ENCODE measurements at regions not wholly inside any gene's neighbourhood (a gene's known extent, or its start where the extent isn't known, plus 50 kb on each side); places are given as distances from the start of the nearest gene placed in this dataset.

DNA sequence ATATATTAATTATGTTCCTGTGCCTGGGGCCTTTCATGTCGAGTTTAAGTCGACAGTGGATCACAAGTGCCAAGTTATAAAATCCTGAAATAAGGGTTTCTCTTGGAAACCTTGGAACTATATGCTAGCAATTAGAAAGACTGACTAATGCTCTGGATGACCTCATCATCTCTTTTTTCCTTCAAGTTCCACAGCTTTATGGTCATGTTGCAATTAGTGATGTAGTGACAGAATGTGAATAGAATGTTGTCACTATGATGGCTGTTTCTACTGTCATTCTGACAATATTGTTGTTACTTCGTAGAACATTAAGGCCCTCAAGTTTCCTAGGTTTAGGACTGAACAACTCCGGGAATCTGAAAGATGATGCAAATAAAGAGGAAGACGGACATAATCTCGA, 368.0 kb upstream of the SEMA6A start:
- Histone ChIP-seq H2BK15ac (replicated peaks; ENCODE audit: low read depth) (peak overlapping the region; percentile 92), H3K23ac (ENCODE audit: low read length) (no peak overlapping the region), H3K36me3 (ENCODE audit: control insufficient read depth, insufficient read depth, low read length) (no peaks in the 10 kb centered on the region), H3K4ac (ENCODE audit: low read depth, low read length) (peak overlapping the region; percentile 59), H3K79me2 (ENCODE audit: control insufficient read depth, insufficient read depth, low read length) (no peaks in the 10 kb centered on the region), H3K27ac (ENCODE audit: low read depth, low read length) (no peak overlapping the region), H3K9ac (ENCODE audit: low read length) (no peak overlapping the region), H4K5ac (ENCODE audit: low read length) (no peak overlapping the region), H2BK5ac (ENCODE audit: low read length) (no peak overlapping the region), H3K56ac (ENCODE audit: low read length) (no peak overlapping the region), H3K4me1 (ENCODE audit: control insufficient read depth, low read depth, low read length) (peaks cover 3% of the 10 kb centered on the region), H2BK120ac (ENCODE audit: low read depth, low read length) (peak overlapping the region; percentile 89), H3K18ac (ENCODE audit: low read length) (peak overlapping the region; percentile 61), H3K27me3 (ENCODE audit: insufficient read depth, low read length, poor library complexity) (no peaks in the 10 kb centered on the region), H4K8ac (ENCODE audit: low read depth, low read length) (no peak overlapping the region), H2AK5ac (ENCODE audit: low read length) (no peak overlapping the region), H3K4me2 (ENCODE audit: low read length) (no peak overlapping the region), H3K4me3 (ENCODE audit: low read length) (no peak overlapping the region), H3K79me1 (ENCODE audit: low read length) (no peaks in the 10 kb centered on the region)
- DNase-seq = peak; percentile 78
- WGBS (ENCODE audit: extremely low coverage, insufficient coverage, low lambda C conversion rate) = no CpG with 5 or more reads among the region's 6 CpGs

DNA sequence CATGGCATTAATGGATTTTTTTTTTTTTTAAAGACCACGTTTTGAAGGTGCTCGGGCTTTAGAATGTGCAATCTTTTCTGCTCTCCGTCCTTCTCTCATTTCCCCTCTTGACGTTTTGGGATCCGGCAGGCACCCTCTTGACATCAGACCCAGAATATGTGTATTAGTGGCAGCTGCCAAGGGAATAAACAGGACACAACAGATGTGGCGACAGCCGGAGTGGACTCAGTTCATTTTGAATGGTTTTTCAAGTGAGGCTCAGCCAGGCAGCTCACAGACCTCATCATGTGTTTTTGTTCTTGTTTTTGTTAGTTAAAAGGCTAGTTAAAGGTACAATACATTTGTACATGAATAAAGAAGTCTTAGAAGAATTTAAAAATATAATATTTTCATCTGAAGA, 365.0 kb upstream of the SEMA6A start:
- H3K4me1 ChIP-seq (ENCODE audit: control insufficient read depth, low read depth, low read length) = peaks cover 3% of the 10 kb centered on the region
- H2BK120ac ChIP-seq (ENCODE audit: low read depth, low read length) = peak overlapping the region; percentile 73
- no peak overlapping the region for H2AK5ac ChIP-seq (ENCODE audit: low read length)
- no peak overlapping the region for H3K56ac ChIP-seq (ENCODE audit: low read length)
- H3K36me3 ChIP-seq (ENCODE audit: control insufficient read depth, insufficient read depth, low read length) = no peaks in the 10 kb centered on the region
- WGBS (ENCODE audit: extremely low coverage, insufficient coverage, low lambda C conversion rate) = no CpG with 5 or more reads among the region's 7 CpGs
- H3K79me2 ChIP-seq (ENCODE audit: control insufficient read depth, insufficient read depth, low read length) = no peaks in the 10 kb centered on the region
- no peak overlapping the region for H2BK5ac ChIP-seq (ENCODE audit: low read length)
- no peak overlapping the region for H3K4me3 ChIP-seq (ENCODE audit: low read length)
- H3K18ac ChIP-seq (ENCODE audit: low read length) = peak overlapping the region; percentile 98
- no peak overlapping the region for H3K23ac ChIP-seq (ENCODE audit: low read length)
- H4K5ac ChIP-seq (ENCODE audit: low read length) = no peak overlapping the region
- no peak for DNase-seq
- no peak overlapping the region for H2BK15ac ChIP-seq (replicated peaks; ENCODE audit: low read depth)
- H3K4me2 ChIP-seq (ENCODE audit: low read length) = no peak overlapping the region
- no peak overlapping the region for H3K9ac ChIP-seq (ENCODE audit: low read length)
- no peak overlapping the region for H3K27ac ChIP-seq (ENCODE audit: low read depth, low read length)
- no peaks in the 10 kb centered on the region for H3K27me3 ChIP-seq (ENCODE audit: insufficient read depth, low read length, poor library complexity)
- no peak overlapping the region for H3K4ac ChIP-seq (ENCODE audit: low read depth, low read length)
- H3K79me1 ChIP-seq (ENCODE audit: low read length) = no peaks in the 10 kb centered on the region
- H4K8ac ChIP-seq (ENCODE audit: low read depth, low read length) = no peak overlapping the region

DNA sequence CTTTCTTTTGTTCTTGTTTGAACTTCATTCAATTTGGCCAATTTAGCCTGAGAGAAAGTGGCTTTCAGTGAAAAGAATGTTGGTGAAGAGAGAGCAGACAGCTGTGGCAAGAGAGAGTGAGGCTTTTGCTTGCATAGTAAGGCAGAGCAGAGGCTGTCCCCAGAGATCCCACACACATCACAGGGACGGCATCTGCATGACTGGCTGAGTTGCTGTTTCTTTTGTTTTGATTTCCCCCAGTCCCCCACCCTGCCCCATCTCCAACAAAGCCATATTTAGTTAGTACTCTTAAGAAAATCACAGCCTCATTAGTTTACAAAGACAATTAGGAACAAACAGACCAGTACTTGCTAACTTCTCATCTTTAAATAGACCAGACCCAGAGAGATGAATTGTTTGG, 363.9 kb upstream of the SEMA6A start:
- H3K27ac ChIP-seq (ENCODE audit: low read depth, low read length) = no peak overlapping the region
- peak overlapping the region; percentile 100 for H2BK15ac ChIP-seq (replicated peaks; ENCODE audit: low read depth)
- no peaks in the 10 kb centered on the region for H3K79me1 ChIP-seq (ENCODE audit: low read length)
- no peak overlapping the region for H3K4me2 ChIP-seq (ENCODE audit: low read length)
- DNase-seq = peak; percentile 82
- no peak overlapping the region for H2BK5ac ChIP-seq (ENCODE audit: low read length)
- no peak overlapping the region for H4K5ac ChIP-seq (ENCODE audit: low read length)
- H3K9ac ChIP-seq (ENCODE audit: low read length) = no peak overlapping the region
- H3K27me3 ChIP-seq (ENCODE audit: insufficient read depth, low read length, poor library complexity) = no peaks in the 10 kb centered on the region
- H3K18ac ChIP-seq (ENCODE audit: low read length) = peak overlapping the region; percentile 56
- H4K8ac ChIP-seq (ENCODE audit: low read depth, low read length) = no peak overlapping the region
- H3K23ac ChIP-seq (ENCODE audit: low read length) = no peak overlapping the region
- H3K4ac ChIP-seq (ENCODE audit: low read depth, low read length) = no peak overlapping the region
- H2AK5ac ChIP-seq (ENCODE audit: low read length) = no peak overlapping the region
- WGBS (ENCODE audit: extremely low coverage, insufficient coverage, low lambda C conversion rate) = no CpG with 5 or more reads among the region's 1 CpG
- no peaks in the 10 kb centered on the region for H3K79me2 ChIP-seq (ENCODE audit: control insufficient read depth, insufficient read depth, low read length)
- H2BK120ac ChIP-seq (ENCODE audit: low read depth, low read length) = no peak overlapping the region
- H3K56ac ChIP-seq (ENCODE audit: low read length) = no peak overlapping the region
- peaks cover 2% of the 10 kb centered on the region for H3K4me1 ChIP-seq (ENCODE audit: control insufficient read depth, low read depth, low read length)
- no peaks in the 10 kb centered on the region for H3K36me3 ChIP-seq (ENCODE audit: control insufficient read depth, insufficient read depth, low read length)
- no peak overlapping the region for H3K4me3 ChIP-seq (ENCODE audit: low read length)

DNA sequence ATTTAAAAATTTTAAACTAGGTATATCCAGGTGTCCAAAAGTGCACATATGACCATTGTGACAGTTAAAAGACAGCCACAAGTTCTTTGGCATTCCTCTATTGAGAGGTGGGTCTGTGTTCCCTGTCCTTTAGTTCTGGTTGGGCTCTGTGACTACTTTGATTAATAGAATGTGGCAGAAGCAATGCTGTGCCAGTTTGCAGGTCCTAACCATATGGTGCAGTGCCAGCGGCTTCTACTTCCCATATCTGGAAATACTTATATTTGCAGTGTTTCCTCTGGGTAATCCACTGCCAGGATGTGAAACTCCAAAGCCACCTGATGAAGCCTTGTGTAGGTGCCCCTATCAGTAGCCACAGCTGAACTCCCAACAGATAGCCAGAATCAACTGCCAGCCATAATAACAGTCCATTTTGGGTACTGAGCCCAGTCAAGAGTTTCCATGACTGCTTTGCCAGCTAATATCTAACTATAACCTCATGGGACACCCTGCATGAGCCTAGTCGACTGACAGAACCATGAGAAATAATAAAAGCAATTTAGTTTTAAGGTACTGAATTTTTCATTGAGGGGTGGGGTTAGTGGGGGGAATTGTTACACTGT, 361.0 kb upstream of the SEMA6A start:
- H2BK120ac ChIP-seq (ENCODE audit: low read depth, low read length) = no peak overlapping the region
- H3K4me2 ChIP-seq (ENCODE audit: low read length) = no peak overlapping the region
- no peak overlapping the region for H3K27ac ChIP-seq (ENCODE audit: low read depth, low read length)
- H2AK5ac ChIP-seq (ENCODE audit: low read length) = no peak overlapping the region
- WGBS (ENCODE audit: extremely low coverage, insufficient coverage, low lambda C conversion rate) = no CpG with 5 or more reads among the region's 2 CpGs
- DNase-seq = no peak
- H3K56ac ChIP-seq (ENCODE audit: low read length) = no peak overlapping the region
- no peak overlapping the region for H3K23ac ChIP-seq (ENCODE audit: low read length)
- H3K9ac ChIP-seq (ENCODE audit: low read length) = no peak overlapping the region
- no peak overlapping the region for H2BK5ac ChIP-seq (ENCODE audit: low read length)
- H3K79me1 ChIP-seq (ENCODE audit: low read length) = no peaks in the 10 kb centered on the region
- no peaks in the 10 kb centered on the region for H3K27me3 ChIP-seq (ENCODE audit: insufficient read depth, low read length, poor library complexity)
- peak overlapping the region; percentile 55 for H3K4ac ChIP-seq (ENCODE audit: low read depth, low read length)
- peak overlapping the region; percentile 98 for H2BK15ac ChIP-seq (replicated peaks; ENCODE audit: low read depth)
- H3K18ac ChIP-seq (ENCODE audit: low read length) = peak overlapping the region; percentile 47
- H3K79me2 ChIP-seq (ENCODE audit: control insufficient read depth, insufficient read depth, low read length) = no peaks in the 10 kb centered on the region
- H3K4me3 ChIP-seq (ENCODE audit: low read length) = no peak overlapping the region
- H3K4me1 ChIP-seq (ENCODE audit: control insufficient read depth, low read depth, low read length) = peaks cover 2% of the 10 kb centered on the region
- no peaks in the 10 kb centered on the region for H3K36me3 ChIP-seq (ENCODE audit: control insufficient read depth, insufficient read depth, low read length)
- H4K8ac ChIP-seq (ENCODE audit: low read depth, low read length) = no peak overlapping the region
- H4K5ac ChIP-seq (ENCODE audit: low read length) = no peak overlapping the region

DNA sequence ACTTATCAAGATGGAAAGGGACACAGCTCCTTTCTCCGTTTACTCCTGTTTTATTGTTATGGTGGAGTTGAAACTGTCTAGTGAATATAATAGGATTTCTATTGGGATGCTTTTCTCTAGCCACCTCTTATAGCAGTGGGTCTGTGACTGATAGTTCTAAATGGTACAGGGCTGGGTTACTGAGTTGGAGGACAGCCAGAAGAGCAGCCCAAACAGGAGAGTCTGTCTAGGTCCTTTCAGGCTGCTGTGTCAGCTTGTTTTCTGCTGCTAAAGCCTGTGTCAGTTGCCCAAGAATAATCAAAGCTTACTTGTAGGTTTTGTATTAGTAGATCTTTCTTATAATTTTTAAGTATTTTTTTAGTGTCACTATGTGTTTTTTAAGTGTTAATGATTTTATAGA, 356.0 kb upstream of the SEMA6A start:
- H2AK5ac ChIP-seq (ENCODE audit: low read length) = no peak overlapping the region
- no peaks in the 10 kb centered on the region for H3K27me3 ChIP-seq (ENCODE audit: insufficient read depth, low read length, poor library complexity)
- no peak overlapping the region for H3K4me2 ChIP-seq (ENCODE audit: low read length)

DNA sequence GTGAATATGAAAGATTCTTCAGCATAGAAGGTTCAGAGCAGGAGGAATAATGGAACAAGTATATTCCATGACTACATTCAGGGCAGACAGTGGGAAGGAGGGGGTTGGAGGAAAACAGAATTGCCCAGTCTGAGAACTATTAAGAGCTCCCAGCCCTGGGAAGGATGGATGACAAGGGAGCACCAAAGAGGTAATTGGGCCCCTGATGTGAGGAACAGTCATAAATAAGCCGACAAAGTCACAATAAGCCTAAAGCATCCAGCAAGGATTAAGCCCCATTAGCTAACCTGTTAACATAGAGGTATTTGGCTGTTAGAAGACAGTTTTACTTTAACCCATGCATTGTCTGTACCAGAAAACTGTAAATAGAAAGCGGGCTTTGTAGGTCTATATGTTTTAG, 348.7 kb upstream of the SEMA6A start:
- no peak overlapping the region for H3K4me3 ChIP-seq (ENCODE audit: low read length)
- H3K27ac ChIP-seq (ENCODE audit: low read depth, low read length) = no peak overlapping the region
- H2AK5ac ChIP-seq (ENCODE audit: low read length) = no peak overlapping the region

More for the DNA sequence above, 356.0 kb upstream of the SEMA6A start:
- Histone ChIP-seq H4K8ac (ENCODE audit: low read depth, low read length) (no peak overlapping the region), H3K56ac (ENCODE audit: low read length) (no peak overlapping the region), H2BK5ac (ENCODE audit: low read length) (no peak overlapping the region), H3K27ac (ENCODE audit: low read depth, low read length) (no peak overlapping the region), H3K18ac (ENCODE audit: low read length) (peak overlapping the region; percentile 87), H3K4me3 (ENCODE audit: low read length) (no peak overlapping the region), H3K79me1 (ENCODE audit: low read length) (no peaks in the 10 kb centered on the region), H3K79me2 (ENCODE audit: control insufficient read depth, insufficient read depth, low read length) (no peaks in the 10 kb centered on the region), H3K36me3 (ENCODE audit: control insufficient read depth, insufficient read depth, low read length) (no peaks in the 10 kb centered on the region), H3K4ac (ENCODE audit: low read depth, low read length) (no peak overlapping the region), H2BK120ac (ENCODE audit: low read depth, low read length) (no peak overlapping the region), H3K4me1 (ENCODE audit: control insufficient read depth, low read depth, low read length) (peaks cover 2% of the 10 kb centered on the region), H3K9ac (ENCODE audit: low read length) (no peak overlapping the region), H3K23ac (ENCODE audit: low read length) (no peak overlapping the region), H4K5ac (ENCODE audit: low read length) (no peak overlapping the region), H2BK15ac (replicated peaks; ENCODE audit: low read depth) (peak overlapping the region; percentile 57)
- WGBS (ENCODE audit: extremely low coverage, insufficient coverage, low lambda C conversion rate) = no CpG with 5 or more reads among the region's 1 CpG
- DNase-seq = no peak

More for the DNA sequence above, 348.7 kb upstream of the SEMA6A start:
- no peak overlapping the region for H3K9ac ChIP-seq (ENCODE audit: low read length)
- no peaks in the 10 kb centered on the region for H3K36me3 ChIP-seq (ENCODE audit: control insufficient read depth, insufficient read depth, low read length)
- peak; percentile 79 for DNase-seq
- H3K18ac ChIP-seq (ENCODE audit: low read length) = no peak overlapping the region
- no peak overlapping the region for H3K56ac ChIP-seq (ENCODE audit: low read length)
- no peaks in the 10 kb centered on the region for H3K79me1 ChIP-seq (ENCODE audit: low read length)
- no peak overlapping the region for H2BK15ac ChIP-seq (replicated peaks; ENCODE audit: low read depth)
- H2BK120ac ChIP-seq (ENCODE audit: low read depth, low read length) = no peak overlapping the region
- no peak overlapping the region for H4K8ac ChIP-seq (ENCODE audit: low read depth, low read length)
- no peaks in the 10 kb centered on the region for H3K79me2 ChIP-seq (ENCODE audit: control insufficient read depth, insufficient read depth, low read length)
- H3K4me2 ChIP-seq (ENCODE audit: low read length) = no peak overlapping the region
- H3K4me1 ChIP-seq (ENCODE audit: control insufficient read depth, low read depth, low read length) = no peaks in the 10 kb centered on the region
- H4K5ac ChIP-seq (ENCODE audit: low read length) = no peak overlapping the region
- H3K27me3 ChIP-seq (ENCODE audit: insufficient read depth, low read length, poor library complexity) = no peaks in the 10 kb centered on the region
- WGBS (ENCODE audit: extremely low coverage, insufficient coverage, low lambda C conversion rate) = no CpG with 5 or more reads among the region's 2 CpGs
- H3K4ac ChIP-seq (ENCODE audit: low read depth, low read length) = no peak overlapping the region
- no peak overlapping the region for H3K23ac ChIP-seq (ENCODE audit: low read length)
- H2BK5ac ChIP-seq (ENCODE audit: low read length) = no peak overlapping the region
